ENCODE measurements at regions not wholly inside any gene's neighbourhood (a gene's known extent, or its start where the extent isn't known, plus 50 kb on each side); places are given as distances from the start of the nearest gene placed in this dataset.

DNA sequence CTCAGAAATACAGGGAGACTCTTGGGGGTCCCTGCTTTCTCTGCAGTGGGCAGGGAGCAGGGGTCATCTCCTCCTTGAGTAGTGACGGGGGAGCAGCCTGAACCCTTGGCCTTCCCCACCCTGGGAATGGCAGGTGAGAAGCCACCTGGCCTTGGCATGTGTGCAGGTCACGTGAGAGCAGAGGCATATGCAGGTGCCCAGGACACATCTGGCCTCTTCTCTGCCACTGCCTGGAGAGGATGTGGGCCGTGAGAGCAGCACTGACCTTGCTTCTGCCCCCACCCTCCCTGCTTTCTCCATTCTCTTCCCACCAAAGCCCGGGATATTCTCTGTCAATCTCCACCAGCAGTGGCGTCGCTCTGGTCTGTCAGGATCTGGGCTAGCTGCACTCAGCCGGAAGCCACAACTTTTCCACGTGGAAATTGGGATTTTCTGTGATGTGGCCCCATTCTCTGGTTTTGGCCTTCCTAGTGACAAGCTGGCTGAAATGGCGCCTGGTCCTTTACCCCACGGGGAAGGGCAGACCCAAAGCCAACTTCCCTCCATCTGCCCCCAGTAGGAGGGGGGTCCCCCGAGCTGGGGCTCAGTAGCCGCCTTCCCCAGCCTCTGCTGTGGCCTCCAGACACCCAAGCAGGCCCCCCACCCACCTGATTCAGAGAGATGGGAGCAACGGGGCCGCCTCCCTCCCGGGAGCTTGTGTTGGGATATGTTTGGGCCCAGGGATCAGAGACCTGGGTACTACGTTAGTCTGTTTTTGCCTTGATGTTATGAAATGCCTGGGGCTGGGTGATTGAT is 70.4 kb upstream of the FCN1 start:
- no peak for DNase-seq

DNA sequence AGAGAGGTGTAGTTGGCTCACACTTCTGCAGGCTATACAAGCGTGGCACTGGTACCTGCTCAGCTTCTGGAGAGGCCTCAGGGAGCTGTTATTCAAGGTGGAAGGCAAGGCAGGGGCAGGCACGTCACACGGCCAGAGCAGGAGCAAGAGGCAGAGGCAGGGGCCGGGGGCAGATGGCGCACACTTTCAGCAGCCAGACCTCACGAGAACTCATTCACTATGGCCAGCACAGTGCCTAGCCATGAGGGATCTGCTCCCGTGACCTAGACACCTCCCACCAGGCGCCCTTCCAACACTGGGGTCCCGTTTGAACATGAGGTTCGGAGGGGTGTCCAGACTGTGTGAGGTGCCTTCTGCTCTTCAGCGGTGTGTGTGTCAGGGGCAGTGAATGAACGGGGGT is 71.0 kb upstream of the FCN1 start:
- DNase-seq, result no peak

DNA sequence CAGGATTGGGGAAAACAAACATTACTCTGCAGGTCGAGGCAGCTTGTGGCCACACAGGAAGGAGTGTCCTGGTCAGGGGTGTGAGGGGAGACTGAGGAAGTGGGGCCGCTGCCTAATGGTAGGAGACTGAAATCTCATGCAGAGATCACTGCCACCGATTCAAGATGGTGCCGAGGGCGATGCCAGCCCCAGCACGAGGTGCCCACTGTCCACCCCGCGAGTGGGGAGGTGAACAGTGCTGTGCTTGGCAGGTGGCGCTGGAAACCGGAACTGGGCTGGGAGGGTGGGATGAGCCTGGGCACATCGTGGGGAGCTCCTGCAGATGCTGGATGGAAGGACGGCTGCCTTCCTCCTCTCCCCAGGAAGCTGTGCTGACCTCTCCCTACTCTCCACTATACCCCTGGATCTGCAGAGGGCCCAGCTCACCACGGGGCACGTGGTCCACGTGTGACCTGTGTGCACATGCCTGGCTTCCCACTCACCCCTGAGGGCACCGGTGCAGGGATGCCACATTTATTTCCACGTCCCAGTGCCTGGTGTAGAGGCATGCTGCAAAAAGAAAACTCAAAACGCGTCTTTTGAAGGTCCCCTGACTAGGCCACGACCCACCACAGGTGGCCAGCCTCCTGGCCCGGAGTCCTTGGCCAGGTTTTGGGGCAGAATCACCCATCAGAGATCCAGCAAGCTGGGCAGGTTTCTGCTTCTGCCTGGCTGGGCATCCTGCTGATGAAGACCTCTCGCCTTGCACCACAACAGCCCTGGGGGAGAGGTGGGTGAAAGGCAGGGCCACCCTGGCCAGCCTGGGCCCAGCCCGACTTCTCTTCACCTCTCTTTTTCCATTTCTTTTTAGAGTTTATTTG is 71.7 kb upstream of the FCN1 start:
- no peak for DNase-seq

DNA sequence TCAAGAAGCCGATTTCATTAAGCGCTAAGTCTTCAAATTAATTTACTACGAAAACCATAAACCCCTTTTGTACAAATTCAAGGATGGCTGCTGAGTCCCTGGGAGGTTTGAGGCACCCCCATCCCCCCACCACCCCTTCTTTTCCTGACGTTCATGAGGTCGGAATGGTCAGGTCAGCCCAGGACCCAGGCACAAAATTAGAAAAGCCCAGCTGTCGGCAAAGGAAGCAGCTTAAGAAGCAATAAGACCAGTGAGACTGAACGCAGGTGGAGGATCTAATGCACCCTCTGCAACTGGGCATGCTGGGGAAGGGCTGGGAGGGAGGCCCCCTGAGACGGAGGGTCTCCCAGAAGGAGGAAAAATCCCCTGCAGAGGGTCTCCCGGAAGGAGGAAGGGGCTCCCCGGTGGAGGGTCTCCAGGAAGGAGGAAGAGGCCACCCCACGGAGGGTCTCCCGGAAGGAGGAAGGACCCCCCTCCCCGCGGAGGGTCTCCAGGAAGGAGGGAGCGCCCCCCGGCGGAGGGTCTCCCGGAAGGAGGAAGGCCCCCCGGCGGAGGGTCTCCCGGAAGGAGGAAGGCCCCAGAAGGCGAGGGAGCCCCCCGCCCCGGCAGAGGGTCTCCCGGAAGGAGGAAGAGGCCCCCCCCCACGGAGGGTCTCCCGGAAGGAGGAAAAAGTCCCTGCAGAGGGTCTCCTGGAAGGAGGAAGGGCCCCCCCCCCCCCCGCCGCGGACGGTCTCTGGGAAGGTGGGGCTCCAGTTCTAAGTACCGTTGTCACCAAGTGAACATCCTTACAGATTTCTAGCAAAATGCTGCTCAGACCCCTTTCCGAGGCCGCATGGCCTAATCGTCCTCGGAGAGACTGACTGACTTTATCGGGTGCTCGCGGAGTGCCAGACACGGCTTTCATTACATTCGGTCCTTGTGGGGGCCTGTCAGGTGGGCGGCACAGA is 74.4 kb upstream of the FCN1 start:
- DNase-seq, result no peak

DNA sequence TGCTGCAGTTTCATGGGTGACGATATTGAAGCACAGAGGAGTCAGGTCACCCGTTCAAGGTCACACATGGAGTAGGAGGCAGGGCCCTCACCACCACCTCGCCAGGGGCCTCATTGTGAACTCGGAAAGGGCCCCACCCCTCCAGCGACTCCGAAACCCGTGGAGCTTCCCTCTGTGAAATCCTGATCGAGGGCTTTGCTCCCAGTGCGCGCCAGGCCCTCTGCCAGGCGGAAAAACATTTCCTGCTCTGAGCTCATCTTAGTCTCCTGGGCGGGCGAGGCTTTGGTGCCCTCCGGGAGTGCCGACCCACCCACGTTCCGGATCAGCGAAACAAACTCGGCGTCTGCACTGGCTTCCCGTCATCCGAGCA is 75.0 kb upstream of the FCN1 start:
- no peak for DNase-seq

DNA sequence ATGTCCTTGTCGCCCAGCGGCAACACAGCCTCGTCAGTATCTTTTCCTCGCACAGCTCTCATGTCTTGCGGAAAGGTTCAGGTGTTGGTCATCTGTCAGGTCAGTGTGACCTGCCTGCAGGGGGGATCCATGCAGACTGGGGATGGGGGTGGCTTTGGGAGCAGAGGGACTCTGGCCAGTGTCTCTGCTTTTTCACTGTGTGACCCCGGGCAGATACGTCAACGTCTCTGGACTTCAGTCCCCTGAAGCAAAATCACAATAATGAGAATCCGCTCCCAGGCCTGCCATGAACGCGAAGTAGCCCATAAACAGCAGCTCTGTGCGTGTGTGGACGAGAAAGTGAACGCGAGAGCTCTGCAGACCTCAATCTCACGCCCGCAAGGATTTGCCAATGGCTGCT is 75.7 kb upstream of the FCN1 start:
- DNase-seq, result no peak

DNA sequence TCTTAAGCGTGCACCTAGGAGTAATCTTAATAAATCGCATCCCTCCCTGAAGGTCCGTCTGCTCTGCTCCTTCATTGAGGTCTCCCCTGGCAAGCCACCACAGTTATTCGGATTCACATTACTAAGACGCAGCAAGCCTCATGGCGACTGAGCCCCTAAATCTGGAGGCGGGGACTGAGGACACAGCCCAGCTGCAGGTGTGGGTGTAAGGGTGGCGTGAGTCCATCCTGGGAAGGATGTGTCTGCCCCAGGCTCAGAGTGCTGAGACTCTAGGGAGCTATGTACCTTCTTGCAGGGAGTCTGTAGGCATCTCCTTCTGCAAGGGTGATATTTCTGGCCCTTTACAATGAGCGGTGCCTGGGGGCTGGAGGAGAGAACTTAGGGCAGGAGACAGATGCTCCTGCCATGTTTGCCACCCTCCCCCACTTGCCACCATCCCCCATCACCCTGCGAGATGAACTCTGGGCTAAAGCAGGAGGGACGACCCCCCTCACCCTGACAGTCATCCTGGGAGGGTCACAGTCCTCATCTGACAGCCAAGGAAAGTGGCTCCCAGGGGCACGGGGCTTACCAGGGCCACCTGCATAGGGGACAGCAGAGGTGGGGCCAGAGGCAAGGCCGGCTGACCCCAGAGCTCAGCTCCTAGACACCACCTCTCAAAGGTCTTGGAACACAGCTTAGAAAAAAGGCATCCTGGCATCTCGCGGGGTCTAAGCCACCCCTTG is 76.4 kb upstream of the FCN1 start:
- DNase-seq, result no peak

DNA sequence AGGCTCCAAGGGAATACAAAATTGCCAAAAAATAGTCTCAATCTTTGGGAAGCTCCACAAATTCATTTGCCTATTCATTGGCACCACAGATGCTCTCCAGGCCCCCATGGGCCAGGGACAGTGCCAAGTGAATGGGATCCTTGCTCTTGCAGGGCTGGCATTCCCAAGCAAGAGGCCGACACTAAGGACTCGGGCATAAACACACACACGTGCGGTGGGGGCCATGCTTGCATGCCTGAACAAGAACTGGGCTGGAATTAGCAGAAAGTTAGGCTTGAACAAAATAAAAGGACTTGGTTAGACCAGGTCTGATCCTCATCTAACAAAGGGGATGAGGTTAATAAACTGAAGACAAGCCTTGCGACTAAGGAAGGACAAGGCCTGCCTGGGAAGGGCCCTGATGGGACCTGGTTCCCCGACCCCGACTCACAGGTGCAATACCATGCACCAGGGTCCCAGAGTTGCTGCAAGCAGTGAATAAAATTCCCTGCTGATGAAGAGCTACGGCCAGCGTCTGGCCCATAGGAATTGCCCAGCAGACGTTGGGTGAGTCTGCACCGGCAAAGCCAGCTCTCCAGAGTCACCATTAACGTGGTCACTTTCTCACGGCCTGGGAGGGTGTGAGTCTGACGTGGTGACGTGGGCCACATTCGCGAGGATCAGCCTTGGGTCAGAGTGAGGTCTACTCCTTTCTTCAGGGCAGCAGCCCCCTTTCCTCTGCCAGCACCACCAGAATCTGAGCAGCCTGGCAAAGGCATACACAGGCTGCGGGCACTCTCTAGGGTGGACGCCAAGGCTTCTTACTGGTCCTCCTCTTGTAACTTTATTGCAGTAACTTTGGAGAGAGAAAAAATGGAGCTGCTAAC is 77.4 kb upstream of the FCN1 start:
- no peak for DNase-seq

DNA sequence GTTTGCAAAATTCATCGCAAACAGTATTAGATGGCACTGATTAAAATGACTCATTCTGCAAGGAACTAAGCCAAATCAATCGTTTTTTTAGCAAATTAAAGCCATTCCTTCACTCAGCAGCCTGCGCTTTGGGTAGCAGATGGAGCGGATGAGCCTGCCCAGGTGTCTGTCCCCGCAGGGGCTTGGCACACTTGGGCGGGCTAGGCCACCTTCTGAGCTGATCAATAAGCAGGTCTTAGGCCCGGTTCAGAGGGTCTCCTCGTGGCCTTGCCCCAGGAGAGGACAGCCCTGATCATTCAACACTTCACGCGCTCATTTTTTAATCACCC is 78.0 kb upstream of the FCN1 start:
- DNase-seq, result no peak

DNA sequence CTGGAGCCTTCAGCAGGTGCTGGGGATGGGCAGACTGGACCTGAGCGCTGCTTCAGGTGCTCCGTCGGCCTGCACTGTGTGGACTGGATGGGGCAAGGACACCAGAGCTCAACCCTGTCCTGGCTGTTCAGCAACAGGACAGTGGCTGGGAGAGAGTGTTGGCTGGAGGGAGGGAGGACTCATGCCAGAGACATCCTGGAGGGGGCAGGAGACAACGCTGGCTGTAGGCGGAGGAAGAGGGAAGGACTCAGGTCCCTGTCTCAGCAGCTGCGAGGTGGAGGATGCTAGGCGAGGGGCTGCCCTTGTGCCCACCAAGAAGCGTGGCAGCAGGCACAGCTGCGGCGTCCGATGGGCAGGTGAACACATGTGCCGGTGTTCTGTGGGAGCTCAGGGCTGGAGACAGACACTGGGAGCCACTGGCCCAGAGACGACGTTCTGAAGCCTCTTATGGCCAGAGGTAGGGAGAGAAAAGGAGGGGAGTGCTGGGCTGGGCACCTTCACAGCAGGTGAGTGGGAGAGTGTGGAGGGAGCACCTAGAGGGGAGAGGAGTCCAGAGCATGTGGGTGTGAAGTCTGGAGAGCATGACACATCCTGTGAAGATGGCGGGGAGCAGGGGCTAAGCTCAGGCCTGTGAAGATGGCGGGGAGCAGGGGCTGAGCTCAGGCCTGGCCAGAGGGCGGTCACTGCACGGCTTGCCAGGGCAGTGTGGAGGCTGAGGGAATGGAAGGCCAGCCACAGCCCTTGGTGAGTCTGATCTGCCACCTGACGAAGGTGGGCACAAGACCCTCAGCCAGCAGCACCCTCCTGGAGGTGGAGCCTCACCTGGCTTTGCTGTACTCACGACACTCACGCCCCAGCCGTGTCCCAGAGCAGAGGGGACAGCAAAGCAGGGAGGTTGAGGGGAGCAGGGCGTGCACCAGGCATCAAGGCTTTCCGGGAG is 79.1 kb upstream of the FCN1 start:
- DNase-seq, result no peak

DNA sequence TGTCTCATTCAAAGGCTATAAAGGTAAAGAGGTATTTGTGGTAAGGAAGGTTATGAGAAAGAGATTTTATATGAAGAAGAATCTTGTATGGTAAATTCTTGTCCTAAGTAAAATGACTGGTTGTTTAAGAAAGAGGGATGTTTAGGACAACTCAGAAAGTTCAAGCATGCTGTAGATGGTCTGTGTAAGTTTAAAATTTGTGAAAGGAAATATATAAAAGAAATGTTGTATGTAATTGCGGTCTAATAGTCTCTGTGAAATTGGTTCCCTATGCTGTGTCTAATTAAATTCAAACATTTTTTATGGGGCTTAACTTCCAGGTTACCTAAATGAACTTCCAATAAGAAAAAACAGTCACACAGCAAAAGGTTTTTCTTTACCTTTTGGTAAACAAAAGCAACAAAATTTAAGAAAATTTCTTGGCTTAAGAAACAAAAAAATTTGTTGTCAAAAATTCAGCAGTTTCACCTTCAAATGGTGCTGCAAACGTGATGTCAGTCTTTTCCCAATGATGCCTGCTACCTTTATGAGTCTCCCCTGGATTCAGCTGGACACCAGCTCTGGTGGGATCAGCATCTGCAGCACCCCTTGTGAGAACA is 83.0 kb upstream of the FCN1 start:
- DNase-seq, result no peak

DNA sequence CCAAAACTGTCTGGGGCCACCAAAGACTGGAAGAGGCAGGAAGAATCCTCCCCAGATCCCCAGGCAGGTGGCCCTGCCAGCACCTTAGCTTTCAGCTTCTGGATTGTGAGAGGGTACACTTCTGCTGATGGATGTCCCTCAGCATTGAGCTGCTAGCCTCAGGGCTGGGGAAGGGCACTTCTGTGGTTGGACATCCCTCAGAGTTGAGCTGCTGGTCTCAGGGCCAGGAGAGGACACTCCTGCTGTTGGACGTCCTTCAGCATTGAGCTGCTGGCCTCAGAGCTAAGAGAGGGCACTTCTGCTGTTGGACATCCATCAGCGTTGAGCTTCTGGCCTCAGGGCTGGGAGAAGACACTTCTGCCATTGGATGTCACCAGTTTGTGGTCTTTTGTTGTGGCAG is 83.8 kb upstream of the FCN1 start:
- no peak for DNase-seq

DNA sequence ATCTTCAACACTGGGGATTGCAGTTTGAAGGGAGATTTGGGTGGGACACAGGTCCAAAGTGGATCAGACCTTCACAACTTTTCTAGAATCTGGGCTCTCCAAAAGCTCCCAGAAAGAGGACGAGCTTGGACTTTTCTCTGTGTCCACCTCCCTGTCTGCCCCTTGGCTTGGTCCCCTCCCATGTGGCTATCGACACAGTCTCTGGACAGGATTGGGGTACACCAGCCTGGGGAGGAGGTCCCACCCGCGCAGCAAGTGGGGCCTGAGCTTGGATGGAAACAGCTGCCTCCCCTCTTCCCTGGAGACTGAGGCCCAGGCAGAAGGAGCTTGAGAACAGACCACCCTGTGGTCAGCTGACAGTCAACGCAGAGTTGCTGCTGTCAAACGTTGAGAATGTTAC is 84.6 kb upstream of the FCN1 start:
- no peak for DNase-seq

DNA sequence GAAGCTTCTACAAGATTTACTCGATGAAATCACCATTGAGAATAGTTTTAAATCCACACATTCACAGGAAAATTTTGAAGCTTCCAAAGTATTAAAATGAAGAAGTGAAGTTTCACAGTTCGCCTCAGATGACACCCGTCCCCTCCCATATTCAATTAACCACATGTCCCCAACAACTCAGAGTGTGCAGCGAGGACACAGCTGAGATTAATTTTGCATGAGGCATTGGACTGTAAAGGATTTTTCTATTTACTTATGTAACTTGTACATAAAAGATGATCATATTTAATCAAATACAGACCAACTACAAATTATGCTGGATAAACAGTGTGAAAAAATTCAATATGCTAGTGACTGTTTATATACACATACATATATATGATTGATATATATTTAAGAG is 84.7 kb upstream of the OLFM1 start:
- DNase-seq, result no peak

DNA sequence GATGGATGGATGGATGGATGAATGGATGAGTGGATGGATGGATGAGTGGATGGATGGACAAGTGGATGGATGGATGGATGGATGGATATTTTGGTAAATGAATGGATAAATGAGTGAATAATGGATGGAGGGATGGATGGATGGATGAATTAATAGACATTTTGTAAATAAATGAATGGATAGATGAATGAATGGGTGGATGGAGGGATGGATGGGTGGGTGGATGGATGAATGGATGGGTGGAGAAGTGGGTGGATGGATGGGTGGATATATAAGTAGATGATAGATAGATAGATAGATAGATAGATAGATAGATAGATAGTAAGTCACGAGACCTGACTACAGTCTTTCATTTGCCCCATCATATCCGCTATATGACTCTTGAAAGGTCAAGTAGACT is 82.7 kb upstream of the OLFM1 start:
- DNase-seq, result no peak

DNA sequence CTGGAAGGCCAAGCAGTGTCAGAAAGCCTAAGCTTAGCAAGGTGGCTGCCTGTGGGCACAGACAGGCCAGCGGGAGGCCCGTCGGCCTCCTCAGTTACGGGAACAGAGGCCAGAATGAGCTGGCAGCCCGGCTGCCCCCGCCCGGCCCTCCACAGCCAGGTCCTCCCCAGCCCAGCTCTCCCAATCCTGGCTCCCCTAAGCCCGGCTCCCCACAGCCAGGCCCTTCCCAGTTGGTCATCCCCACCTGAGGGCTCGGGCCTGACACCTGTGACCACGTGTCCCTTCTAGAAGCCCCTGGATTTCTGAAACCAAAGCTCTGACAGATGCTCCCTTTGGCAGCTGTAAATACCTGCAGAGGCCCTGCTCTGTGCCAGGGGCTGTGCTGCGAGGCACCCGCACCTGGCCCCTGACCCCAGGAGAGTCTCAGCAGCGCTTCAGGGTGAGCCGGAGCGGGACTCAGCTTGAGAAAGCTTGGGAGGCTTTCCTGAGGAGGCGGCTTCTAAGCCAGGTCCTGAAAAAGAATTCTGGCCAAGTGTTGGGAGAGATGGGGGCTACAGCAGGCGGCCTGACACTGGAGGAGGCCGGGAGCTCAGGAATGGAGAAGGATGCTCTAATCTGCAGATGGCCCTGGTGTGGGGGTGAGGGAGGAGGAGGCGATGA is 80.4 kb upstream of the OLFM1 start:
- no peak for DNase-seq

DNA sequence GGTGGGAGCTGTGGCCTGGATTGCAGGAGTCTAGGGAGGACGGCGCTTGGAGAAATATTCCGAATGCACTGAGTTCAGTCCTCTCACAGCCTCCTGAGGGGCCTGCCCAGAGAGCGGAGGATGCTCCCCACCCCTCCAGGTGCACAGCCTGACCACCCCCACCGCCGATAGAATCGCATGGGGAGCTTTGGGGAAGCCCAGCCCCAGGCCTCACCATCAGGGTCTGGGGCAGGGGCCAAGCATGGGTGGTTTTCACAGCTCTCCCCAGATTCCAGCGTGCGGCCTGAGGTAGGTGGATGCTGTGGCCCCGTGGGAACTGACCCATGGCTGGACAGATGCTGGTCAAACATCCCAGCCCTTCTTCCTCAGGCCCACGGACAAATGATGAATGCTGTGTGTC is 79.9 kb upstream of the OLFM1 start:
- DNase-seq, result no peak

DNA sequence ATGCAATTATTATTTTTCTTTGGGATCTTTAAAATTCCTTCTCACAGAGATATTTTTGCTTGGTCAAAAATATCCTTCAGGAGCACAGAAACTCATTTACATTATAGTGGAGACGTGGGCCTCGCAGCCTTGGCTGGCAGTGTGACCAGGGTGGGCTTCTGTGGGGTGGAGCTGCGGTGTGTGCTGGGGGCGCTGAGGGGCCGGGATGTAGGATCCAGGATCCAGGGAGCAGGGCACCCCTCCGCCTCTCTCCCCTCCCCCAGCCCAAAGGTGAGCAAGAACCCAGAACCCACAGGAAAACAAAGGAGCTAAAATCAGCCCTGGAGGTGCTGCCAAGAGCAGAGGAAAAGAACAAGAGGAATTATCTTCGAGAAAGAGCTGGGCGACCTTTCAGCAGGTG is 79.1 kb upstream of the OLFM1 start:
- DNase-seq, result no peak

DNA sequence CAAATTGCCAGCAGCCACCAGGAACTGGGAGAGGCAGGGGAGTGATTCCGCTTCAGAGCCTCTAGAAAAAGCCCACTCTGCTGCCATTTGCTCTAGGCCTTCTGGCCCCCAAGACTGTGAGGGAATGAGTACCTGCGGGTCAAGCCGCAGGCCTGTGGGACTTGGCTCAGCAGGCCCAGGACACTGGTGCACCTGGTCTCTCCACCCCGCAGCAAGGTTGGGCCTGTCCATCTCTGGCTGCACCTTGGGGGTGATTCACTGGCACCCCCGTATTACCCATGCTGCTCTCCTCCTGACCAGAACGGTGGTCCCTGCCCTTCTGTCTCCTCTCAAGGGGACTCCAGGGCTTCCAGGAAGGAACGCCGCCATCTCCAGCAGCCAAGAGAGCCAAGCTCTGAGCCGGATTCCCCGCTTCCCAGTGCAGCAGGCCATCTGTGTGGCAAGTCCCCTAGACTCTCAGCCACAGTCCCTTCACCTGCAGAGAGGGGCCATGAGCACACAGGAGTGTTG is 78.4 kb upstream of the OLFM1 start:
- no peak for DNase-seq

Data from islet precursor cell (in vitro differentiated cells).